HG03135 (cell line): ENCODE measurements at regions not wholly inside any gene's neighbourhood (a gene's known extent, or its start where the extent isn't known, plus 50 kb on each side); places are given as distances from the start of the nearest gene placed in this dataset.

Source experiments
- ATAC-seq: cut with Tn5 transposase; IDR thresholded peaks from one replicate; pipeline ENCODE4 v1.9.1; 2021; ENCODE audit warnings: mild to moderate bottlenecking, moderate library complexity; ENCODE audit not compliant: unreplicated experiment

GRCh38 chr21:17402937-17403336 is 109.9 kb upstream of the CXADR start:
- ATAC-seq, result no peak

- ATAC-seq, result no peak
Measured at GRCh38 chr21:17406202-17406601, 106.6 kb upstream of the CXADR start.

GRCh38 chr21:17414766-17415165 is 98.1 kb upstream of the CXADR start:
- no peak for ATAC-seq

GRCh38 chr21:17416139-17416538 is 96.7 kb upstream of the CXADR start:
- ATAC-seq, result no peak

GRCh38 chr21:17422931-17423330 is 89.9 kb upstream of the CXADR start:
- ATAC-seq, result no peak

GRCh38 chr21:17427157-17427556 is 85.7 kb upstream of the CXADR start:
- no peak for ATAC-seq

GRCh38 chr21:17427831-17428483 is 84.9 kb upstream of the CXADR start:
- peak; percentile 88 for ATAC-seq

GRCh38 chr21:17428484-17428869 is 84.4 kb upstream of the CXADR start:
- peak; percentile 42 for ATAC-seq

- no peak for ATAC-seq
Measured at GRCh38 chr21:17428980-17429379, 83.9 kb upstream of the CXADR start.

- ATAC-seq, result no peak
Measured at GRCh38 chr21:17429936-17430335, 82.9 kb upstream of the CXADR start.

- no peak for ATAC-seq
Measured at GRCh38 chr21:17432732-17433057, 80.1 kb upstream of the CXADR start.

- ATAC-seq, result no peak
Measured at GRCh38 chr21:17433730-17434129, 79.1 kb upstream of the CXADR start.

GRCh38 chr21:17435565-17436543 is 77.0 kb upstream of the CXADR start:
- ATAC-seq, result no peak

GRCh38 chr21:17436626-17437111 is 76.2 kb upstream of the CXADR start:
- no peak for ATAC-seq

GRCh38 chr21:17438635-17439034 is 74.2 kb upstream of the CXADR start:
- no peak for ATAC-seq

GRCh38 chr21:17440969-17441368 is 71.9 kb upstream of the CXADR start:
- ATAC-seq, result no peak

- no peak for ATAC-seq
Measured at GRCh38 chr21:17441370-17441769, 71.5 kb upstream of the CXADR start.

GRCh38 chr21:17442165-17442564 is 70.7 kb upstream of the CXADR start:
- ATAC-seq, result no peak

- ATAC-seq, result no peak
Measured at GRCh38 chr21:17444828-17445227, 68.0 kb upstream of the CXADR start.

- ATAC-seq, result no peak
Measured at GRCh38 chr21:17446737-17447136, 66.1 kb upstream of the CXADR start.

GRCh38 chr21:17449701-17450100 is 63.1 kb upstream of the CXADR start:
- no peak for ATAC-seq

GRCh38 chr21:17451364-17451891 is 61.4 kb upstream of the CXADR start:
- no peak for ATAC-seq
